ENCODE measurements at regions not wholly inside any gene's neighbourhood (a gene's known extent, or its start where the extent isn't known, plus 50 kb on each side); places are given as distances from the start of the nearest gene placed in this dataset.
A peak's percentile ranks its signal among the peaks of the same experiment; 100 is the strongest.

DNA sequence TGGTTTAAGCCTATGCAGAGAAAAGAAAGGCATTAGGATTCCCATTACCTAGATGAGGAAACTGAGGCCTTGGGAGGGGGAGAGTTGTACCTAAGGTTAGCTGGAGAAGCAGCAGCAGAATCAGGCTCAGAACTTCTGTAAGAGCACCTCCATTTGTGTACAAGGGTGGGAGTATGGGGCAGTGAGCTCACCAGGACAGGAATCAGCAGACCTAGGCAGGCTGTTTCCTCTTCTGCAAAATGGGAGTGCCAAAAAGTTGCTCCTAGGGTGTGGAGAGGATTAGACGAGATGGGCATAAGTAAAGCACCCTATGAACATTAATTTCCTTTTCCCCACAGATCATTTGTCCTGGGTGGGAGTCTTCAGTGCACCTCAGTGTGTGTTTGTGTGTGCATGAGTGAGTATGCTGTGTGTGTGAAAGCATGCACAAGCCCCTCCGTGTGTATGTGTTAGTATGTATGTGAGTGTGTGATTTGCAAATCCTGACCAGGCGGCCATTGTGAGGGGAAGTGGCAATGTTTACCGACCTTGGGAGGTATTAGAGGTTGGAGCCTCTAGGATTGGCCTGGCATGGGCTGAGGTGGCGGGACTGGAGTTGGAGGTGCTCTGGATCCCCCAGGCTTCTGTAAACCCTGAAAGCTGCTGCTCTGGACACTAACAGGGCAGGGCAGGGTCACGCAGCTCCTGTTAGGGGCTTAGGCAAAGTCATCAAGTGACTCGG is 78.8 kb downstream of the VEGFA start:
- H4K91ac ChIP-seq (ENCODE audit: insufficient read length, low read depth, low read length), result no peak overlapping the region
- WGBS (ENCODE audit: extremely low coverage, insufficient read length, low lambda C conversion rate), result no CpG with 5 or more reads among the region's 7 CpGs
- TF ChIP-seq, protein P1, sequence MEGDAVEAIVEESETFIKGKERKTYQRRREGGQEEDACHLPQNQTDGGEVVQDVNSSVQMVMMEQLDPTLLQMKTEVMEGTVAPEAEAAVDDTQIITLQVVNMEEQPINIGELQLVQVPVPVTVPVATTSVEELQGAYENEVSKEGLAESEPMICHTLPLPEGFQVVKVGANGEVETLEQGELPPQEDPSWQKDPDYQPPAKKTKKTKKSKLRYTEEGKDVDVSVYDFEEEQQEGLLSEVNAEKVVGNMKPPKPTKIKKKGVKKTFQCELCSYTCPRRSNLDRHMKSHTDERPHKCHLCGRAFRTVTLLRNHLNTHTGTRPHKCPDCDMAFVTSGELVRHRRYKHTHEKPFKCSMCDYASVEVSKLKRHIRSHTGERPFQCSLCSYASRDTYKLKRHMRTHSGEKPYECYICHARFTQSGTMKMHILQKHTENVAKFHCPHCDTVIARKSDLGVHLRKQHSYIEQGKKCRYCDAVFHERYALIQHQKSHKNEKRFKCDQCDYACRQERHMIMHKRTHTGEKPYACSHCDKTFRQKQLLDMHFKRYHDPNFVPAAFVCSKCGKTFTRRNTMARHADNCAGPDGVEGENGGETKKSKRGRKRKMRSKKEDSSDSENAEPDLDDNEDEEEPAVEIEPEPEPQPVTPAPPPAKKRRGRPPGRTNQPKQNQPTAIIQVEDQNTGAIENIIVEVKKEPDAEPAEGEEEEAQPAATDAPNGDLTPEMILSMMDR (conservative IDR thresholded peaks at IDR 0.05), result no peak
- no peaks in the 10 kb centered on the region for H3K23me2 ChIP-seq (ENCODE audit: insufficient read length, low read depth, low read length, poor library complexity, severe bottlenecking)
- no peaks in the 10 kb centered on the region for H3K79me2 ChIP-seq (ENCODE audit: insufficient read depth, low read length)
- H3K27me3 ChIP-seq (ENCODE audit: insufficient read depth, low read length), result no peaks in the 10 kb centered on the region
- no peak overlapping the region for H3K56ac ChIP-seq (ENCODE audit: insufficient read length, low read depth, low read length)
- no peaks in the 10 kb centered on the region for H3K9me3 ChIP-seq (ENCODE audit: control insufficient read depth, low read depth, low read length)
- H2AK5ac ChIP-seq (ENCODE audit: insufficient read length, low read length), result no peak overlapping the region
- no peak overlapping the region for H3K18ac ChIP-seq (ENCODE audit: insufficient read length, low read depth, low read length)
- DNase-seq, result no peak
- no peak overlapping the region for H3K27ac ChIP-seq (ENCODE audit: insufficient read length, low read depth, low read length)
- H3K23ac ChIP-seq (ENCODE audit: insufficient read length, low read depth, low read length), result no peak overlapping the region
- Mint-ChIP-seq H3K4me3 (no peak overlapping the region), H3K27me3 (ENCODE audit: low read depth) (peaks cover 3% of the 10 kb centered on the region; the same call in 1 of the 2 replicates), H3K4me1 (peaks cover 31 to 41% of the 10 kb centered on the region in 2 experiments), H3K9me3 (no peaks in the 10 kb centered on the region), H3K36me3 (ENCODE audit: insufficient read depth in 1 of 3, low read depth in 3 of 3) (no peaks in the 10 kb centered on the region), H3K27ac (peak overlapping the region in 1 of 3 experiments; percentile 72; a peak in 2 of 7 replicates)
- no peak overlapping the region for H3K4me2 ChIP-seq (ENCODE audit: insufficient read depth, insufficient read length, low read length)
- H2BK120ac ChIP-seq (ENCODE audit: low read depth, low read length, poor library complexity, severe bottlenecking), result no peak overlapping the region
- no peak overlapping the region for H3K9ac ChIP-seq (ENCODE audit: extremely low read depth, insufficient read length, low read length)
- H4K8ac ChIP-seq (replicated peaks; ENCODE audit: insufficient read length, low read depth, low read length), result no peak overlapping the region
- H4K20me1 ChIP-seq (ENCODE audit: control insufficient read depth, insufficient read depth, insufficient read length), result no peaks in the 10 kb centered on the region
- H3K79me1 ChIP-seq (ENCODE audit: insufficient read depth, low read depth, low read length, poor library complexity, severe bottlenecking), result no peaks in the 10 kb centered on the region
- H2AFZ ChIP-seq (ENCODE audit: low read length), result no peak overlapping the region
- H3T11ph ChIP-seq (ENCODE audit: low read length), result no peak overlapping the region
- H3K14ac ChIP-seq (ENCODE audit: insufficient read depth, low read length), result no peak overlapping the region
- H2BK15ac ChIP-seq (ENCODE audit: low read depth, low read length), result no peak overlapping the region
- H4K5ac ChIP-seq (ENCODE audit: insufficient read length, low read depth, low read length), result no peak overlapping the region
- no peaks in the 10 kb centered on the region for H3K4me1 ChIP-seq (ENCODE audit: insufficient read depth, low read length)
- no peak overlapping the region for H2BK12ac ChIP-seq (ENCODE audit: insufficient read length, low read depth, low read length)
- H2BK20ac ChIP-seq (ENCODE audit: low read depth, low read length, poor library complexity, severe bottlenecking), result no peak overlapping the region
- no peak overlapping the region for H3K4ac ChIP-seq (ENCODE audit: low read depth, low read length)
- H2BK5ac ChIP-seq (ENCODE audit: insufficient read length, low read length), result no peak overlapping the region
